Ovary (tissue), 3 donors: ENCODE measurements at regions not wholly inside any gene's neighbourhood (a gene's known extent, or its start where the extent isn't known, plus 50 kb on each side); places are given as distances from the start of the nearest gene placed in this dataset.

Experiments
- EP300 ChIP-seq: sonication (generic); formaldehyde crosslinking; IDR thresholded peaks from one replicate; pipeline ENCODE4 v1.6.1; 2017; ENCODE audit warnings: antibody characterized with exemption
- POLR2A ChIP-seq: fragments of 450-650 bp; IDR thresholded peaks from one replicate; pipeline ENCODE4 v1.6.1; 2017; ENCODE audit warnings: antibody characterized with exemption, mild to moderate bottlenecking, moderate library complexity
- TF ChIP-seq, protein P1 (sequence below), 3 donors: fragments of 450-650 bp in 2 of 3; fragments of 200-600 bp in 1 of 3; IDR thresholded peaks; one replicate each; pipeline versions ENCODE4 v1.5.1 to v1.8.0; 2016 to 2022; ENCODE audit warnings: antibody characterized with exemption in 3 of 3, mild to moderate bottlenecking in 1 of 3
- donor health status: DM: no; HTN: no; CAD: no.

DNA sequence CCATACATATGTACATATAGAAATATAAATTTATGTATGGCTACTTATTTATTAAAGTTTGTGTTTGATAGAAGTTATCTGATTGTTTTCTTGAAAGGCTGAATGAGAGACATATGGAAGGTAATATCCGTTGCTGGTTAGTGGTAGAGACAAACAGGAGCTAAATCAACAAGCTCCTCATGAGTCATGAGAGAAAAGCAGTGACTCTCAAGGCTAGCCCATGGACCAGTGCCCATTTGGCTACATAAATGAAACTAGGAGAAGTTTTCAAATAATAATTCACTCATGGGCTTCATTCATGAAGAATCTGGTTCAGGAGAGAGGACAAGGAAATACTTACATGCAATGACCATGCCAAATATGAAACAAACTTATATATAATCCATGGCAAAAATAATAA lies 504.5 kb upstream of the ITGA1 start:
- TF ChIP-seq POLR2A (no peak), EP300 (no peak)
- TF ChIP-seq, protein P1, sequence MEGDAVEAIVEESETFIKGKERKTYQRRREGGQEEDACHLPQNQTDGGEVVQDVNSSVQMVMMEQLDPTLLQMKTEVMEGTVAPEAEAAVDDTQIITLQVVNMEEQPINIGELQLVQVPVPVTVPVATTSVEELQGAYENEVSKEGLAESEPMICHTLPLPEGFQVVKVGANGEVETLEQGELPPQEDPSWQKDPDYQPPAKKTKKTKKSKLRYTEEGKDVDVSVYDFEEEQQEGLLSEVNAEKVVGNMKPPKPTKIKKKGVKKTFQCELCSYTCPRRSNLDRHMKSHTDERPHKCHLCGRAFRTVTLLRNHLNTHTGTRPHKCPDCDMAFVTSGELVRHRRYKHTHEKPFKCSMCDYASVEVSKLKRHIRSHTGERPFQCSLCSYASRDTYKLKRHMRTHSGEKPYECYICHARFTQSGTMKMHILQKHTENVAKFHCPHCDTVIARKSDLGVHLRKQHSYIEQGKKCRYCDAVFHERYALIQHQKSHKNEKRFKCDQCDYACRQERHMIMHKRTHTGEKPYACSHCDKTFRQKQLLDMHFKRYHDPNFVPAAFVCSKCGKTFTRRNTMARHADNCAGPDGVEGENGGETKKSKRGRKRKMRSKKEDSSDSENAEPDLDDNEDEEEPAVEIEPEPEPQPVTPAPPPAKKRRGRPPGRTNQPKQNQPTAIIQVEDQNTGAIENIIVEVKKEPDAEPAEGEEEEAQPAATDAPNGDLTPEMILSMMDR (IDR thresholded peaks at IDR 0.05): no peak
